SK-N-SH (cell line): ENCODE measurements at regions not wholly inside any gene's neighbourhood (a gene's known extent, or its start where the extent isn't known, plus 50 kb on each side); places are given as distances from the start of the nearest gene placed in this dataset.

Experiments
- CTCF ChIA-PET: fragments of 300-600, 350-600 bp; formaldehyde crosslinking; extraction: SDS; loops from one replicate; lab custom pipeline; 2021; lab: Yijun Ruan, JAX
- POLR2A ChIA-PET: fragments of 350-600 bp; sonication (Branson Sonifier 250); formaldehyde crosslinking; extraction: SDS; loops from one replicate; lab custom pipeline; 2020; ENCODE audit warnings: antibody characterized with exemption, inconsistent platforms; lab: Yijun Ruan, JAX
- DNase-seq: peaks from one replicate; pipeline ENCODE4 v3.0.0; 2012
- H2AFZ ChIP-seq: fragments of 200-600 bp; sonication (generic); 2 replicates; pipeline ENCODE4 v1.8.1; 2016; ENCODE audit warnings: antibody characterized with exemption, mild to moderate bottlenecking, low read depth
- H3F3A ChIP-seq: fragments of 200-600 bp; sonication (generic); replicated peaks from 2 replicates; pipeline ENCODE3; 2016; ENCODE audit warnings: antibody characterized with exemption, mild to moderate bottlenecking; ENCODE audit not compliant: insufficient read depth
- H3K27ac ChIP-seq, 2 experiments: fragments of 200-500 bp in 1 of 2; fragments of 200-600 bp in 1 of 2; sonication (Bioruptor generic) in 1 of 2; sonication (generic), shearing (Covaris generic) in 1 of 2; 2 replicates each; pipeline versions ENCODE4 v1.5.1 to v1.6.1; 2014 to 2016; ENCODE audit warnings: low read depth in 2 of 2, inconsistent platforms in 1 of 2, low read length in 1 of 2, mild to moderate bottlenecking in 1 of 2, mixed read lengths in 1 of 2
- H3K27me3 ChIP-seq: fragments of 200-600 bp; sonication (generic), shearing (Covaris generic); 2 replicates; pipeline ENCODE4 v1.6.1; 2016; ENCODE audit warnings: mixed run types; ENCODE audit not compliant: insufficient read depth
- H3K36me3 ChIP-seq, 2 experiments: fragments of 200-500 bp in 1 of 2; fragments of 200-600 bp in 1 of 2; sonication (Bioruptor generic) in 1 of 2; sonication (generic) in 1 of 2; replicated peaks in 1 of 2; 2 replicates each; pipeline versions ENCODE3 to v1.5.1; 2014 to 2016; ENCODE audit warnings: low read length in 1 of 2, mild to moderate bottlenecking in 1 of 2; ENCODE audit not compliant: insufficient read depth in 2 of 2, control insufficient read depth in 1 of 2
- H3K4me1 ChIP-seq, 2 experiments: fragments of 200-500 bp in 1 of 2; fragments of 200-600 bp in 1 of 2; sonication (Bioruptor generic) in 1 of 2; sonication (generic), shearing (Covaris generic) in 1 of 2; 2 replicates each; pipeline versions ENCODE4 v1.5.1 to v1.6.1; 2014 to 2016; ENCODE audit warnings: low read depth in 1 of 2, low read length in 1 of 2, mixed run types in 1 of 2; ENCODE audit not compliant: insufficient read depth in 2 of 2, control insufficient read depth in 1 of 2
- H3K4me2 ChIP-seq: fragments of 200-600 bp; sonication (generic), shearing (Covaris generic); 2 replicates; pipeline ENCODE4 v1.6.1; 2017; ENCODE audit warnings: mixed run types
- H3K4me3 ChIP-seq, 2 experiments: fragments of 200-500 bp in 1 of 2; fragments of 200-600 bp in 1 of 2; sonication (Bioruptor generic) in 1 of 2; sonication (generic), shearing (Covaris generic) in 1 of 2; 2 replicates each; pipeline versions ENCODE4 v1.5.1 to v1.8.1; 2014 to 2016; ENCODE audit warnings: low read depth in 2 of 2, inconsistent platforms in 1 of 2, low read length in 1 of 2, mild to moderate bottlenecking in 1 of 2, mixed read lengths in 1 of 2, moderate library complexity in 1 of 2
- H3K79me2 ChIP-seq: fragments of 200-600 bp; sonication (generic); 2 replicates; pipeline ENCODE4 v1.8.1; 2017; ENCODE audit warnings: mild to moderate bottlenecking; ENCODE audit not compliant: insufficient read depth
- H3K9ac ChIP-seq: fragments of 200-600 bp; sonication (generic); 2 replicates; pipeline ENCODE4 v1.6.1; 2017; ENCODE audit warnings: mixed run types
- H3K9me2 ChIP-seq: fragments of 200-600 bp; sonication (generic); 2 replicates; pipeline ENCODE4 v1.6.1; 2017; ENCODE audit warnings: mixed run types
- H3K9me3 ChIP-seq: fragments of 200-600 bp; sonication (generic); 2 replicates; pipeline ENCODE4 v1.6.1; 2017; ENCODE audit warnings: mixed run types, mild to moderate bottlenecking, moderate library complexity
- H4K20me1 ChIP-seq: fragments of 200-600 bp; sonication (generic); 2 replicates; pipeline ENCODE4 v1.6.1; 2017; ENCODE audit warnings: mild to moderate bottlenecking, mixed run types; ENCODE audit not compliant: insufficient read depth
- ELF1 ChIP-seq: IDR thresholded peaks from 2 replicates; pipeline ENCODE4 v1.4.0; 2012
- EP300 ChIP-seq, 2 experiments: IDR thresholded peaks; 2 replicates each; pipeline versions ENCODE4 v1.4.0 to v1.6.1; 2012; ENCODE audit warnings: borderline replicate concordance in 1 of 2, low read depth in 1 of 2, low read length in 1 of 2
- EZH2phosphoT487 ChIP-seq: fragments of 200-600 bp; sonication (generic); IDR thresholded peaks from 2 replicates; pipeline ENCODE4 v1.6.1; 2017; ENCODE audit warnings: low read depth, mixed run types, mild to moderate bottlenecking, antibody characterized with exemption, moderate library complexity, borderline replicate concordance
- FOSL2 ChIP-seq: IDR thresholded peaks from 2 replicates; pipeline ENCODE4 v1.4.0; 2012; ENCODE audit warnings: low read depth, mild to moderate bottlenecking, moderate library complexity, borderline replicate concordance
- IRF3 ChIP-seq: fragments of 150-350 bp; IDR thresholded peaks from 2 replicates; pipeline ENCODE4 v1.6.1; 2016; ENCODE audit warnings: mild to moderate bottlenecking, low read depth, low read length
- MEF2A ChIP-seq: IDR thresholded peaks from 2 replicates; pipeline ENCODE4 v1.4.0; 2012; ENCODE audit warnings: low read depth, borderline replicate concordance
- MXI1 ChIP-seq: IDR thresholded peaks from 2 replicates; pipeline ENCODE4 v1.6.1; 2012; ENCODE audit warnings: mild to moderate bottlenecking, low read depth, low read length, improper control_type of control experiment
- NFIC ChIP-seq: IDR thresholded peaks from 2 replicates; pipeline ENCODE4 v1.4.0; 2012; ENCODE audit warnings: borderline replicate concordance
- POLR2AphosphoS5 ChIP-seq: IDR thresholded peaks from 2 replicates; pipeline ENCODE4 v1.6.1; 2012; ENCODE audit warnings: low read depth, low read length
- RAD21 ChIP-seq: IDR thresholded peaks from 2 replicates; pipeline ENCODE4 v1.6.1; 2012; ENCODE audit warnings: mild to moderate bottlenecking, low read length
- RXRA ChIP-seq: IDR thresholded peaks from 2 replicates; pipeline ENCODE4 v1.4.0; 2012; ENCODE audit warnings: low read depth, mild to moderate bottlenecking, borderline replicate concordance
- SMC3 ChIP-seq: IDR thresholded peaks from 2 replicates; pipeline ENCODE4 v1.6.1; 2012; ENCODE audit warnings: low read depth, low read length, improper control_type of control experiment
- TAF1 ChIP-seq: IDR thresholded peaks from 2 replicates; pipeline ENCODE4 v1.6.1; 2012; ENCODE audit warnings: low read depth, mild to moderate bottlenecking, low read length, moderate library complexity, borderline replicate concordance
- YY1 ChIP-seq: IDR thresholded peaks from 2 replicates; pipeline ENCODE4 v1.4.0; 2012; ENCODE audit warnings: low read depth, mild to moderate bottlenecking
- TF ChIP-seq, protein P1 (sequence below): fragments of 150-350 bp; IDR thresholded peaks from 2 replicates; pipeline ENCODE4 v1.6.1; 2017; ENCODE audit warnings: antibody characterized with exemption, low read length, low read depth, borderline replicate concordance
- TF ChIP-seq, protein P2 (sequence below): IDR thresholded peaks from 2 replicates; pipeline ENCODE4 v1.4.0; 2012; ENCODE audit warnings: low read depth, borderline replicate concordance
- TF ChIP-seq, protein P3 (sequence below): IDR thresholded peaks from 2 replicates; pipeline ENCODE4 v1.4.0; 2012; ENCODE audit warnings: low read depth
- TF ChIP-seq, protein P4 (sequence below): fragments of 200-600 bp; sonication (generic); IDR thresholded peaks from 2 replicates; pipeline ENCODE4 v1.6.1; 2017; ENCODE audit warnings: antibody characterized with exemption, mild to moderate bottlenecking, moderate library complexity

DNA sequence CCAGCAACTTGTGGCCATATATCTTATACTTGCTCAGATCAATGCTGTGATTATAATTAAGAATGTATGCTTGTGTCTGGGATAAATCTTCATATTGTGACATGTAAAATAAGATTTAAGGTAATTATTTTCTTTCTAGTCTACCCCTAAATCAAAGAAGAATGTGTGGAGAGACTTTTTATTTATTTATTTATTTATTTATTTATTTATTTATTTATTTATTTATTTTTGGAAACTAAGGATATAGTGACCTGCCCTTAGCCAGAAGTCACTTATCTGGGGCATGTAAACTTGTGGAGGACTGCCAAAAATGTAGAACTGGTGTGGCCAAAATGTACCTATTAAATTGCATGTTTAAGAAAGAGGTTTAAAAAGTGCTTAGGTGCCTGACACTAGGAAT lies 144.3 kb downstream of the BEND2 start:
- H4K20me1 ChIP-seq: no peaks in the 10 kb centered on the region
- DNase-seq: no peak
- no peak overlapping the region for H2AFZ ChIP-seq
- no peaks in the 10 kb centered on the region for H3F3A ChIP-seq
- ChIA-PET POLR2A (no interaction called here), CTCF (interaction anchor here (0.6 kb wide), 1 partner anchor 1522 kb away, joined by 3 read pairs; no protein-coding TSS in a partner anchor)
- H3K79me2 ChIP-seq: no peaks in the 10 kb centered on the region
- no peak overlapping the region for H3K9ac ChIP-seq
- H3K4me3 ChIP-seq: no peak overlapping the region
- no peaks in the 10 kb centered on the region for H3K27me3 ChIP-seq
- H3K9me2 ChIP-seq: no peaks in the 10 kb centered on the region
- TF ChIP-seq TAF1 (no peak), YY1 (no peak), ELF1 (no peak), EZH2phosphoT487 (no peak), MEF2A (no peak), IRF3 (no peak), RXRA (no peak), MXI1 (no peak), FOSL2 (no peak), POLR2AphosphoS5 (no peak), SMC3 (no peak), EP300 (IDR thresholded peaks at IDR 0.05; ENCODE audit: borderline replicate concordance in 1 of 2, low read depth in 1 of 2, low read length in 1 of 2) (no peak), NFIC (no peak), RAD21 (no peak)
- TF ChIP-seq, protein P1, sequence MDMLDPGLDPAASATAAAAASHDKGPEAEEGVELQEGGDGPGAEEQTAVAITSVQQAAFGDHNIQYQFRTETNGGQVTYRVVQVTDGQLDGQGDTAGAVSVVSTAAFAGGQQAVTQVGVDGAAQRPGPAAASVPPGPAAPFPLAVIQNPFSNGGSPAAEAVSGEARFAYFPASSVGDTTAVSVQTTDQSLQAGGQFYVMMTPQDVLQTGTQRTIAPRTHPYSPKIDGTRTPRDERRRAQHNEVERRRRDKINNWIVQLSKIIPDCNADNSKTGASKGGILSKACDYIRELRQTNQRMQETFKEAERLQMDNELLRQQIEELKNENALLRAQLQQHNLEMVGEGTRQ: no peak
- TF ChIP-seq, protein P2, sequence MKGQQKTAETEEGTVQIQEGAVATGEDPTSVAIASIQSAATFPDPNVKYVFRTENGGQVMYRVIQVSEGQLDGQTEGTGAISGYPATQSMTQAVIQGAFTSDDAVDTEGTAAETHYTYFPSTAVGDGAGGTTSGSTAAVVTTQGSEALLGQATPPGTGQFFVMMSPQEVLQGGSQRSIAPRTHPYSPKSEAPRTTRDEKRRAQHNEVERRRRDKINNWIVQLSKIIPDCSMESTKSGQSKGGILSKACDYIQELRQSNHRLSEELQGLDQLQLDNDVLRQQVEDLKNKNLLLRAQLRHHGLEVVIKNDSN: no peak
- TF ChIP-seq, protein P3, sequence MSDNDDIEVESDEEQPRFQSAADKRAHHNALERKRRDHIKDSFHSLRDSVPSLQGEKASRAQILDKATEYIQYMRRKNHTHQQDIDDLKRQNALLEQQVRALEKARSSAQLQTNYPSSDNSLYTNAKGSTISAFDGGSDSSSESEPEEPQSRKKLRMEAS: no peak
- TF ChIP-seq, protein P4, sequence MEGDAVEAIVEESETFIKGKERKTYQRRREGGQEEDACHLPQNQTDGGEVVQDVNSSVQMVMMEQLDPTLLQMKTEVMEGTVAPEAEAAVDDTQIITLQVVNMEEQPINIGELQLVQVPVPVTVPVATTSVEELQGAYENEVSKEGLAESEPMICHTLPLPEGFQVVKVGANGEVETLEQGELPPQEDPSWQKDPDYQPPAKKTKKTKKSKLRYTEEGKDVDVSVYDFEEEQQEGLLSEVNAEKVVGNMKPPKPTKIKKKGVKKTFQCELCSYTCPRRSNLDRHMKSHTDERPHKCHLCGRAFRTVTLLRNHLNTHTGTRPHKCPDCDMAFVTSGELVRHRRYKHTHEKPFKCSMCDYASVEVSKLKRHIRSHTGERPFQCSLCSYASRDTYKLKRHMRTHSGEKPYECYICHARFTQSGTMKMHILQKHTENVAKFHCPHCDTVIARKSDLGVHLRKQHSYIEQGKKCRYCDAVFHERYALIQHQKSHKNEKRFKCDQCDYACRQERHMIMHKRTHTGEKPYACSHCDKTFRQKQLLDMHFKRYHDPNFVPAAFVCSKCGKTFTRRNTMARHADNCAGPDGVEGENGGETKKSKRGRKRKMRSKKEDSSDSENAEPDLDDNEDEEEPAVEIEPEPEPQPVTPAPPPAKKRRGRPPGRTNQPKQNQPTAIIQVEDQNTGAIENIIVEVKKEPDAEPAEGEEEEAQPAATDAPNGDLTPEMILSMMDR: no peak
- H3K36me3 ChIP-seq: no peaks in the 10 kb centered on the region
- no peak overlapping the region for H3K4me2 ChIP-seq
- no peak overlapping the region for H3K27ac ChIP-seq
- H3K9me3 ChIP-seq: no peaks in the 10 kb centered on the region
- H3K4me1 ChIP-seq: no peaks in the 10 kb centered on the region
